Prostate gland (tissue), 2 donors: ENCODE measurements at regions not wholly inside any gene's neighbourhood (a gene's known extent, or its start where the extent isn't known, plus 50 kb on each side); places are given as distances from the start of the nearest gene placed in this dataset.
"Not testable (repeated sequence)": the region's sequence is repeated elsewhere in the genome, so short reads cannot be mapped to it uniquely, and the experiment has no call there.

ENCODE experiments used
- POLR2A ChIP-seq: fragments of 450-650 bp; IDR thresholded peaks from one replicate; pipeline ENCODE4 v1.6.1; 2016; ENCODE audit warnings: antibody characterized with exemption, mild to moderate bottlenecking
- POLR2AphosphoS5 ChIP-seq: sonication (generic); formaldehyde crosslinking; IDR thresholded peaks from one replicate; pipeline ENCODE4 v1.6.1; 2017; ENCODE audit warnings: antibody characterized with exemption
- TF ChIP-seq, protein P1 (sequence below), 4 experiments: fragments of 200-600 bp in 2 of 4; fragments of 450-650 bp in 2 of 4; sonication (generic) in 2 of 4; IDR thresholded peaks; 1 replicate in 3 of 4; 2 replicates in 1 of 4; pipeline ENCODE4 v1.5.1; 2016 to 2019; ENCODE audit warnings: antibody characterized with exemption in 4 of 4, mild to moderate bottlenecking in 2 of 4, moderate library complexity in 2 of 4

DNA sequence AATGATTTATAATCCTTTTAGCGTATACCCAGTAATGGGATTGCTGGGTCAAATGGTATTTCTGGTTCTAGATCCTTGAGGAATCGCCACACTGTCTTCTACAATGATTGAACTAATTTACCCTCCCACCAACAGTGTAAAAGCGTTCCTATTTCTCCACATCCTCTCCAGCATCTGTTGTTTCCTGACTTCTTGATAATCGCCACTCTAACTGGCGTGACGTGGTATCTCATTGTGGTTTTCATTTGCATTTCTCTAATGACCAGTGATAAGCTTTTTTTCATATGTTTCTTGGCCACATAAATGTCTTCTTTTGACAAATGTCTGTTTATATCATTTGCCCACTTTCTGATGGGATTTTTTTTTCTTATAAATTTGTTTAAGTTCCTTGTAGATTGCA lies 264.8 kb upstream of the STXBP5 start:
- TF ChIP-seq, protein P1, sequence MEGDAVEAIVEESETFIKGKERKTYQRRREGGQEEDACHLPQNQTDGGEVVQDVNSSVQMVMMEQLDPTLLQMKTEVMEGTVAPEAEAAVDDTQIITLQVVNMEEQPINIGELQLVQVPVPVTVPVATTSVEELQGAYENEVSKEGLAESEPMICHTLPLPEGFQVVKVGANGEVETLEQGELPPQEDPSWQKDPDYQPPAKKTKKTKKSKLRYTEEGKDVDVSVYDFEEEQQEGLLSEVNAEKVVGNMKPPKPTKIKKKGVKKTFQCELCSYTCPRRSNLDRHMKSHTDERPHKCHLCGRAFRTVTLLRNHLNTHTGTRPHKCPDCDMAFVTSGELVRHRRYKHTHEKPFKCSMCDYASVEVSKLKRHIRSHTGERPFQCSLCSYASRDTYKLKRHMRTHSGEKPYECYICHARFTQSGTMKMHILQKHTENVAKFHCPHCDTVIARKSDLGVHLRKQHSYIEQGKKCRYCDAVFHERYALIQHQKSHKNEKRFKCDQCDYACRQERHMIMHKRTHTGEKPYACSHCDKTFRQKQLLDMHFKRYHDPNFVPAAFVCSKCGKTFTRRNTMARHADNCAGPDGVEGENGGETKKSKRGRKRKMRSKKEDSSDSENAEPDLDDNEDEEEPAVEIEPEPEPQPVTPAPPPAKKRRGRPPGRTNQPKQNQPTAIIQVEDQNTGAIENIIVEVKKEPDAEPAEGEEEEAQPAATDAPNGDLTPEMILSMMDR (IDR thresholded peaks at IDR 0.05) = not testable (repeated sequence)
- not testable (repeated sequence) for TF ChIP-seq POLR2A, POLR2AphosphoS5
